ENCODE measurements at regions not wholly inside any gene's neighbourhood (a gene's known extent, or its start where the extent isn't known, plus 50 kb on each side); places are given as distances from the start of the nearest gene placed in this dataset.

- no peaks in the 10 kb centered on the region for H3K4me1 Mint-ChIP-seq
- ATAC-seq, result no peak
- H3K27me3 Mint-ChIP-seq, result no peaks in the 10 kb centered on the region
- no peak overlapping the region for H3K27ac Mint-ChIP-seq
- H3K9me3 Mint-ChIP-seq, result peaks cover 4 to 5% of the 10 kb centered on the region in 2 donors
- H3K4me3 Mint-ChIP-seq, result no peak overlapping the region
- no peak for DNase-seq
These were observed 352.5 kb upstream of the GRM7 start for GRCh38 chr3:6508410-6508759.

DNA sequence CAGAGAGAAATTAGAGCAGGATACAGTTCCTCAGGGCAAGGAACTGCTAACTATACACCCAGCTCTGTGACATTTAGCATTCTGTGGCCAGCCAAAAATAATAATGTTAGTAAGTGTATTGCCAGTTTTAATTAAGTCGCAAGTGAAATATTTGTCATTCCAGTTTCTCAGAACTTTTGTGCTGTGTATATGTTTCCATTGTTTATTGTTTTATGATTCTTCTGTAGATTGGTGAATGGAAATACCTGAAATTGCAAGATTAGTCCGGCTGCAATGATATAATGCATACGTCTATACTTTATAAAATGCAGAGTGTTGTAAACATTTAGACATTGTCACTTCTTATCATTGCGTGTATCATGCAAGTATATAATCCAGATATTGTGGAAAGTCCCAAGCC is 351.3 kb upstream of the GRM7 start:
- Mint-ChIP-seq H3K9me3 (peaks cover 0 to 7% of the 10 kb centered on the region in 2 donors), H3K4me1 (no peaks in the 10 kb centered on the region), H3K27ac (no peak overlapping the region), H3K27me3 (no peaks in the 10 kb centered on the region), H3K4me3 (no peak overlapping the region)
- no peak for DNase-seq
- no peak for ATAC-seq

- no peak for ATAC-seq
- no peaks in the 10 kb centered on the region for H3K27me3 Mint-ChIP-seq
- no peak for DNase-seq
- H3K4me1 Mint-ChIP-seq, result no peaks in the 10 kb centered on the region
- H3K27ac Mint-ChIP-seq, result no peak overlapping the region
- H3K9me3 Mint-ChIP-seq, result peaks cover 5 to 14% of the 10 kb centered on the region in 2 donors
- H3K4me3 Mint-ChIP-seq, result no peak overlapping the region
These were observed 350.2 kb upstream of the GRM7 start for GRCh38 chr3:6510713-6511112.

GRCh38 chr3:6512172-6512800 is 348.6 kb upstream of the GRM7 start:
- Mint-ChIP-seq H3K4me1 (no peaks in the 10 kb centered on the region), H3K9me3 (peaks cover 5 to 20% of the 10 kb centered on the region in 2 donors), H3K27ac (no peak overlapping the region), H3K4me3 (no peak overlapping the region), H3K27me3 (no peaks in the 10 kb centered on the region)
- DNase-seq (no peak), ATAC-seq (no peak)

GRCh38 chr3:6516143-6516542 is 344.8 kb upstream of the GRM7 start:
- DNase-seq (no peak), ATAC-seq (no peak)
- no peaks in the 10 kb centered on the region for H3K4me1 Mint-ChIP-seq
- H3K27me3 Mint-ChIP-seq, result no peaks in the 10 kb centered on the region
- no peak overlapping the region for H3K27ac Mint-ChIP-seq
- H3K9me3 Mint-ChIP-seq, result peaks cover 9 to 15% of the 10 kb centered on the region in 2 donors
- no peak overlapping the region for H3K4me3 Mint-ChIP-seq

- Mint-ChIP-seq H3K9me3 (peaks cover 9 to 15% of the 10 kb centered on the region in 2 donors), H3K27ac (no peak overlapping the region), H3K4me1 (no peaks in the 10 kb centered on the region), H3K27me3 (no peaks in the 10 kb centered on the region), H3K4me3 (no peak overlapping the region)
- ATAC-seq, result no peak
- no peak for DNase-seq
These were observed 344.2 kb upstream of the GRM7 start for GRCh38 chr3:6516694-6517093.

GRCh38 chr3:6518709-6519345 is 342.1 kb upstream of the GRM7 start:
- no peak for DNase-seq
- ATAC-seq, result no peak
- Mint-ChIP-seq H3K27ac (peak overlapping the region in 1 of 2 donors; percentile 35), H3K4me1 (no peaks in the 10 kb centered on the region), H3K9me3 (peaks cover 9 to 15% of the 10 kb centered on the region in 2 donors), H3K27me3 (no peaks in the 10 kb centered on the region), H3K4me3 (no peak overlapping the region)

GRCh38 chr3:6521369-6522113 is 339.4 kb upstream of the GRM7 start:
- no peak overlapping the region for H3K27ac Mint-ChIP-seq
- ATAC-seq (no peak), DNase-seq (no peak)
- H3K4me3 Mint-ChIP-seq, result no peak overlapping the region
- no peaks in the 10 kb centered on the region for H3K4me1 Mint-ChIP-seq
- peaks cover 4 to 7% of the 10 kb centered on the region in 2 donors for H3K9me3 Mint-ChIP-seq
- no peaks in the 10 kb centered on the region for H3K27me3 Mint-ChIP-seq

- no peaks in the 10 kb centered on the region for H3K4me1 Mint-ChIP-seq
- H3K27me3 Mint-ChIP-seq, result no peaks in the 10 kb centered on the region
- H3K9me3 Mint-ChIP-seq, result peaks cover under 1 to 4% of the 10 kb centered on the region in 2 donors
- DNase-seq (no peak), ATAC-seq (no peak)
- no peak overlapping the region for H3K27ac Mint-ChIP-seq
- no peak overlapping the region for H3K4me3 Mint-ChIP-seq
These were observed 338.7 kb upstream of the GRM7 start for GRCh38 chr3:6522191-6522590.

- no peak overlapping the region for H3K4me3 Mint-ChIP-seq
- H3K27ac Mint-ChIP-seq, result no peak overlapping the region
- no peak for DNase-seq
- H3K27me3 Mint-ChIP-seq, result no peaks in the 10 kb centered on the region
- ATAC-seq, result no peak
- no peaks in the 10 kb centered on the region for H3K9me3 Mint-ChIP-seq
- H3K4me1 Mint-ChIP-seq, result no peaks in the 10 kb centered on the region
These were observed 337.9 kb upstream of the GRM7 start for GRCh38 chr3:6523043-6523442.

DNA sequence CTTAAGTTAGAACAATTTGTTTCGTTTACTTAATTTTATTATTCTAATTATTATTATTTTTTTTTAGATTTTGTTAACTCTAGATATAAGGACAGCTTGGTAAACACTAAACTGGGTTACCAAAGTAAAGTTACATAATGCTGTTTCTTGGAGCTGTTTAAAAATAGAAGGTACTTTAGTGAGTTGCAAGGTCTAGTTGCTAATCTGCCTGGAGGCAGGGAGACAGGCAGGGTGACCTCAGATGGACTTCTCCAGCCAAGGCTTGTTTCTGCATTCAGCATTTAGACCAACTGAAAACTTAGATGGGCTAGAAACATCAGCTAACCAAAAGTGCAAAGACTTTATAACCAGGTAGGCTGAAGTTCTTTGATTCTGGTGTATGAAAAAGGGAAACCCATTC is 336.4 kb upstream of the GRM7 start:
- no peak for ATAC-seq
- no peak overlapping the region for H3K4me3 Mint-ChIP-seq
- H3K9me3 Mint-ChIP-seq, result no peaks in the 10 kb centered on the region
- H3K4me1 Mint-ChIP-seq, result no peaks in the 10 kb centered on the region
- no peak for DNase-seq
- H3K27me3 Mint-ChIP-seq, result no peaks in the 10 kb centered on the region
- no peak overlapping the region for H3K27ac Mint-ChIP-seq

- Mint-ChIP-seq H3K27ac (no peak overlapping the region), H3K4me1 (no peaks in the 10 kb centered on the region), H3K9me3 (peaks cover 0 to 6% of the 10 kb centered on the region in 2 donors), H3K27me3 (no peaks in the 10 kb centered on the region), H3K4me3 (no peak overlapping the region)
- DNase-seq (no peak), ATAC-seq (no peak)
These were observed 334.6 kb upstream of the GRM7 start for GRCh38 chr3:6526321-6526720.

GRCh38 chr3:6526861-6527260 is 334.1 kb upstream of the GRM7 start:
- Mint-ChIP-seq H3K27ac (no peak overlapping the region), H3K4me3 (no peak overlapping the region), H3K27me3 (no peaks in the 10 kb centered on the region), H3K4me1 (no peaks in the 10 kb centered on the region), H3K9me3 (peaks cover 0 to 7% of the 10 kb centered on the region in 2 donors)
- ATAC-seq (no peak), DNase-seq (no peak)

DNA sequence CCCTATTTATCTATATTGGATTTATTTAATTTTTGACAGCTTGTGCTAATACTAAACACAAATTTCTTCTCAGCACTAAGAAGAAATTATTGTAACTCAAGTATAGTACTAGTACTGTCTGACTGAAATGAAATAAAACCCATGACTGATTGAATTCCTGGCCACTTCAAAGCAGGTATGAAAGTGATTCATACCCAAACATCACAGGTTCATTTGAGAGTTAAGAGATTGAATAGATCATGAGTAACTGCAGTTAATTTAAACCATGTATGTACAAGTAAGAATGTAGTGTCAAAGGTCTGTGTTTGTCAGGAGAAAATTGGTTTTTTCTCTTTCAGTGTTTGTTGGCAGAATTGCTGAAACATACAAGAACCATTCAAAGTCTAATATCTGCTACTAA is 332.0 kb upstream of the GRM7 start:
- Mint-ChIP-seq H3K27ac (no peak overlapping the region), H3K27me3 (no peaks in the 10 kb centered on the region), H3K4me1 (no peaks in the 10 kb centered on the region), H3K9me3 (peaks cover 0 to 7% of the 10 kb centered on the region in 2 donors), H3K4me3 (no peak overlapping the region)
- DNase-seq (no peak), ATAC-seq (no peak)

DNA sequence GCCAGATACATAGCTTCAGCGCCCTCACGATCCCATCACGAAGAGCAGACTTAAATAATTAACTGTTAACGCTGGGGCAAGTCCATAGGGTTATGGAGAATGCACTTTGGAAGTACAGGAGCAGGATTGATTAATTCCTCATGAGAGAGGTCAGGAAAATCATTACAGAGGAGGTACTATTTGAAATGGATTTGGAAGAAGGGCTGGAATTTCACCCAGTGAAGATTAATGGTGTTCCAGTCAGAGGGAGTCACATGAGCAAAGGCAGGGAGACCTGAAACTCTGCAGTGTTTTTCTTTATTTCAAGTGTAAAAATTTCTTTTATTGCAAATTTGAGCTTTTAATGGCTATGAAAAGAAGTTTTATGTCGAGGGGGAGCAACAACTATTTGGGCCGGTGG is 329.8 kb upstream of the GRM7 start:
- ATAC-seq, result no peak
- H3K27ac Mint-ChIP-seq, result no peak overlapping the region
- H3K27me3 Mint-ChIP-seq, result no peaks in the 10 kb centered on the region
- H3K9me3 Mint-ChIP-seq, result peaks cover 1 to 16% of the 10 kb centered on the region in 2 donors
- H3K4me3 Mint-ChIP-seq, result no peak overlapping the region
- no peaks in the 10 kb centered on the region for H3K4me1 Mint-ChIP-seq
- no peak for DNase-seq

DNA sequence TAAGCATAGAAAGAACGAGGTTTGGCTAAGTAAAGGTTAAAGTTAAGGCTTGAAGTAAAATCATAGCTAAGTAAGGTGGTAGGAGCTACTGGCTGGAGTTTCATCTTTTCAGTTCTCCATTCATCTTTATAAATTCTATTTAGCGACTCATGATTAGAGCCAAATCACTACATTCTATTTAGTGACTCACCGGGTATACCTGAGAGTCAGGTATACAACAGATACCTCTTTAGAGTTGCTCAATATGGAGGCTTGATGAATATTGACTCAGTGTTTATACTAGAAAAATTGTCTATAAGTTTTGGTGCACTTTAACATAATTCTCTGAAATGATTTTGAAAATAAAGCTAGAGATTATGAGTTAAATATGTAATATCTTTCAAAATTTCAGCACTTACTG is 328.8 kb upstream of the GRM7 start:
- Mint-ChIP-seq H3K4me3 (no peak overlapping the region), H3K27ac (no peak overlapping the region), H3K4me1 (no peaks in the 10 kb centered on the region), H3K9me3 (peaks cover 5 to 20% of the 10 kb centered on the region in 2 donors), H3K27me3 (no peaks in the 10 kb centered on the region)
- DNase-seq (no peak), ATAC-seq (no peak)
